ENCODE measurements at regions not wholly inside any gene's neighbourhood (a gene's known extent, or its start where the extent isn't known, plus 50 kb on each side); places are given as distances from the start of the nearest gene placed in this dataset.

- TF ChIP-seq EZH2 (IDR thresholded peaks at IDR 0.05; ENCODE audit: insufficient read depth, poor library complexity, severe bottlenecking) (no peak), EZH2phosphoT487 (IDR thresholded peaks at IDR 0.05; ENCODE audit: insufficient read depth, low read depth) (no peak)
Observed at GRCh38 chr6:80466981-80467380, 360.5 kb downstream of the BCKDHB start.

Data from GM23248 (cell line).